HT-29 (cell line): ENCODE measurements at regions not wholly inside any gene's neighbourhood (a gene's known extent, or its start where the extent isn't known, plus 50 kb on each side); places are given as distances from the start of the nearest gene placed in this dataset.
"Not testable (repeated sequence)": the region's sequence is repeated elsewhere in the genome, so short reads cannot be mapped to it uniquely, and the experiment has no call there.

Source experiments
- DNase-seq: peaks from one replicate; pipeline ENCODE4 v3.0.0-alpha.2; 2015; ENCODE audit warnings: low spot score

GRCh38 chr12:75655315-75655806 lies 144.0 kb upstream of the KRR1 start:
- no peak for DNase-seq

- DNase-seq, result no peak
These were observed 139.9 kb upstream of the KRR1 start for GRCh38 chr12:75651342-75651695.

GRCh38 chr12:75650595-75651341 lies 139.4 kb upstream of the KRR1 start:
- DNase-seq, result no peak

- DNase-seq, result no peak
These were observed 138.7 kb upstream of the KRR1 start for GRCh38 chr12:75650100-75650499.

GRCh38 chr12:75648856-75649255 lies 137.4 kb upstream of the KRR1 start:
- DNase-seq, result no peak

GRCh38 chr12:75646329-75647210 lies 135.2 kb upstream of the KRR1 start:
- DNase-seq, result no peak

GRCh38 chr12:75644472-75645072 lies 133.2 kb upstream of the KRR1 start:
- DNase-seq, result no peak

- not testable (repeated sequence) for DNase-seq
These were observed 131.7 kb upstream of the KRR1 start for GRCh38 chr12:75643119-75643518.

GRCh38 chr12:75642226-75642625 lies 130.8 kb upstream of the KRR1 start:
- DNase-seq, result no peak

- DNase-seq, result peak; percentile 71
These were observed 129.8 kb upstream of the KRR1 start for GRCh38 chr12:75641031-75641780.

- no peak for DNase-seq
These were observed 127.4 kb upstream of the KRR1 start for GRCh38 chr12:75638792-75639191.

- DNase-seq, result no peak
These were observed 125.2 kb upstream of the KRR1 start for GRCh38 chr12:75636607-75637006.

GRCh38 chr12:75635606-75636444 lies 124.4 kb upstream of the KRR1 start:
- DNase-seq, result peak; percentile 69

- DNase-seq, result peak; percentile 6
These were observed 123.1 kb upstream of the KRR1 start for GRCh38 chr12:75634244-75635222.

- DNase-seq, result no peak
These were observed 122.4 kb upstream of the KRR1 start for GRCh38 chr12:75633789-75634188.

- no peak for DNase-seq
These were observed 121.0 kb upstream of the KRR1 start for GRCh38 chr12:75632442-75632841.

- DNase-seq, result no peak
These were observed 120.4 kb upstream of the KRR1 start for GRCh38 chr12:75631831-75632230.

GRCh38 chr12:75630091-75630490 lies 118.7 kb upstream of the KRR1 start:
- no peak for DNase-seq

GRCh38 chr12:75628916-75629315 lies 117.5 kb upstream of the KRR1 start:
- DNase-seq, result no peak
